ENCODE measurements at regions not wholly inside any gene's neighbourhood (a gene's known extent, or its start where the extent isn't known, plus 50 kb on each side); places are given as distances from the start of the nearest gene placed in this dataset.
"Not testable (repeated sequence)": the region's sequence is repeated elsewhere in the genome, so short reads cannot be mapped to it uniquely, and the experiment has no call there.

- TF ChIP-seq POLR2A (IDR thresholded peaks at IDR 0.05) (no peak), CTCF (IDR thresholded peaks at IDR 0.05) (no peak)
- ATAC-seq: no peak
- no peaks in the 10 kb centered on the region for H3K27me3 ChIP-seq
- intact Hi-C loops (cut with DNase I): no loop called here
- H3K9me3 ChIP-seq: no peaks in the 10 kb centered on the region
- no peak overlapping the region for H3K4me3 ChIP-seq
- H3K4me1 ChIP-seq: no peaks in the 10 kb centered on the region
- H3K27ac ChIP-seq: no peak overlapping the region
- WGBS (ENCODE audit: insufficient coverage, low coverage, low lambda C conversion rate, missing lambda C conversion rate): 80% methylated on average over 1 of the region's 3 CpGs
- no peaks in the 10 kb centered on the region for H3K36me3 ChIP-seq
- no peak for DNase-seq
Measured at GRCh38 chr6:88499436-88499835, 333.3 kb upstream of the CNR1 start.

GRCh38 chr6:88497403-88497802, 331.3 kb upstream of the CNR1 start:
- 59% methylated on average over 8 of the region's 8 CpGs for WGBS (ENCODE audit: insufficient coverage, low coverage, low lambda C conversion rate, missing lambda C conversion rate)
- H3K36me3 ChIP-seq; H3K27me3 ChIP-seq; DNase-seq; H3K4me1 ChIP-seq; ATAC-seq; H3K4me3 ChIP-seq; H3K27ac ChIP-seq; intact Hi-C loops (cut with DNase I); H3K9me3 ChIP-seq: not testable (repeated sequence)

GRCh38 chr6:88494401-88495140, 328.4 kb upstream of the CNR1 start:
- intact Hi-C loops (cut with DNase I): no loop called here
- ATAC-seq (no peak), DNase-seq (no peak)
- Histone ChIP-seq H3K4me1 (no peaks in the 10 kb centered on the region), H3K27me3 (no peaks in the 10 kb centered on the region), H3K27ac (no peak overlapping the region), H3K36me3 (no peaks in the 10 kb centered on the region), H3K4me3 (no peak overlapping the region), H3K9me3 (no peaks in the 10 kb centered on the region)
- TF ChIP-seq POLR2A (IDR thresholded peaks at IDR 0.05) (no peak), CTCF (IDR thresholded peaks at IDR 0.05) (no peak)
- 24% methylated on average over 3 of the region's 3 CpGs for WGBS (ENCODE audit: insufficient coverage, low coverage, low lambda C conversion rate, missing lambda C conversion rate)

GRCh38 chr6:88493717-88494116, 327.6 kb upstream of the CNR1 start:
- no peak for ATAC-seq
- H3K4me3 ChIP-seq: no peak overlapping the region
- no peaks in the 10 kb centered on the region for H3K9me3 ChIP-seq
- 70% methylated on average over 2 of the region's 2 CpGs for WGBS (ENCODE audit: insufficient coverage, low coverage, low lambda C conversion rate, missing lambda C conversion rate)
- intact Hi-C loops (cut with DNase I): no loop called here
- TF ChIP-seq POLR2A (IDR thresholded peaks at IDR 0.05) (no peak), CTCF (IDR thresholded peaks at IDR 0.05) (no peak)
- DNase-seq: no peak
- no peaks in the 10 kb centered on the region for H3K36me3 ChIP-seq
- no peak overlapping the region for H3K27ac ChIP-seq
- H3K27me3 ChIP-seq: no peaks in the 10 kb centered on the region
- no peaks in the 10 kb centered on the region for H3K4me1 ChIP-seq

- 42% methylated on average over 2 of the region's 2 CpGs for WGBS (ENCODE audit: insufficient coverage, low coverage, low lambda C conversion rate, missing lambda C conversion rate)
- H3K27me3 ChIP-seq: no peaks in the 10 kb centered on the region
- intact Hi-C loops (cut with DNase I): no loop called here
- no peak overlapping the region for H3K4me3 ChIP-seq
- ATAC-seq (peak; percentile 61 to 75 (median 66)), DNase-seq (no peak)
- H3K36me3 ChIP-seq: no peaks in the 10 kb centered on the region
- no peaks in the 10 kb centered on the region for H3K4me1 ChIP-seq
- no peaks in the 10 kb centered on the region for H3K9me3 ChIP-seq
- peak; percentile 38 to 53 (median 47) for TF ChIP-seq CTCF (IDR thresholded peaks at IDR 0.05)
- TF ChIP-seq POLR2A (IDR thresholded peaks at IDR 0.05): no peak
- no peak overlapping the region for H3K27ac ChIP-seq
Measured at GRCh38 chr6:88492824-88493223, 326.7 kb upstream of the CNR1 start.

All from right lobe of liver (tissue), 6 donors.